Kidney epithelial cell (primary cell): ENCODE measurements at regions not wholly inside any gene's neighbourhood (a gene's known extent, or its start where the extent isn't known, plus 50 kb on each side); places are given as distances from the start of the nearest gene placed in this dataset.

ENCODE experiments used
- DNase-seq: peaks from one replicate; pipeline ENCODE4 v3.0.0-alpha.2; 2010; ENCODE audit warnings: low read depth
- H3K27me3 ChIP-seq: 2 replicates; pipeline ENCODE4 v1.6.0; 2011; ENCODE audit warnings: low read length; ENCODE audit not compliant: control insufficient read depth, insufficient read depth
- H3K36me3 ChIP-seq: 2 replicates; pipeline ENCODE4 v1.5.1; 2011; ENCODE audit warnings: low read length; ENCODE audit not compliant: control insufficient read depth, insufficient read depth
- H3K4me3 ChIP-seq: 2 replicates; pipeline ENCODE4 v1.5.1; 2011; ENCODE audit warnings: low read depth, mild to moderate bottlenecking, control low read depth, low read length
- TF ChIP-seq, protein P1 (sequence below): IDR thresholded peaks from 2 replicates; pipeline ENCODE4 v1.5.1; 2011; ENCODE audit warnings: mild to moderate bottlenecking, moderate library complexity, low read length, control low read depth, inconsistent platforms; ENCODE audit not compliant: insufficient read depth, poor library complexity, severe bottlenecking

DNA sequence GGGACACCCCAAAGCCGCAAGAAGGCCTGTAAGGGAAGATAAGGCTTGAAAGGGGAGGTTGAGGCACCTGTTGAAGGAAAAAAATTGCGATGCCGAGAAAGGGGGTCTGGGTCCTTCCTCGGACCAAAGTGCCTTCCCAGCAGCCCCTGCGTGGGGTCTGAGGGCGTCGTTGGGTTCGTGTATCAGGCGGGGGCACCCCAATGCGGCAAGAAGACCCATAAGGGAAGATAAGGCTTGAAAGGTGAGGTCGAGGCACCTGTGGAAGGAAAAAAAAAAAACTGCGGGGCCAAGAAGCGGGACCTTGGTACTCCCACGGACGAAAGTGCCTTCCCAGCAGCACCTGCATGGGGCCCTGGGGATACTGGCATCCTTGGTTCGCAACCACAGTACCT lies 277.5 kb downstream of the ALG10 start:
- no peak for DNase-seq
- no peaks in the 10 kb centered on the region for H3K27me3 ChIP-seq
- H3K36me3 ChIP-seq = no peaks in the 10 kb centered on the region
- no peak overlapping the region for H3K4me3 ChIP-seq
- TF ChIP-seq, protein P1, sequence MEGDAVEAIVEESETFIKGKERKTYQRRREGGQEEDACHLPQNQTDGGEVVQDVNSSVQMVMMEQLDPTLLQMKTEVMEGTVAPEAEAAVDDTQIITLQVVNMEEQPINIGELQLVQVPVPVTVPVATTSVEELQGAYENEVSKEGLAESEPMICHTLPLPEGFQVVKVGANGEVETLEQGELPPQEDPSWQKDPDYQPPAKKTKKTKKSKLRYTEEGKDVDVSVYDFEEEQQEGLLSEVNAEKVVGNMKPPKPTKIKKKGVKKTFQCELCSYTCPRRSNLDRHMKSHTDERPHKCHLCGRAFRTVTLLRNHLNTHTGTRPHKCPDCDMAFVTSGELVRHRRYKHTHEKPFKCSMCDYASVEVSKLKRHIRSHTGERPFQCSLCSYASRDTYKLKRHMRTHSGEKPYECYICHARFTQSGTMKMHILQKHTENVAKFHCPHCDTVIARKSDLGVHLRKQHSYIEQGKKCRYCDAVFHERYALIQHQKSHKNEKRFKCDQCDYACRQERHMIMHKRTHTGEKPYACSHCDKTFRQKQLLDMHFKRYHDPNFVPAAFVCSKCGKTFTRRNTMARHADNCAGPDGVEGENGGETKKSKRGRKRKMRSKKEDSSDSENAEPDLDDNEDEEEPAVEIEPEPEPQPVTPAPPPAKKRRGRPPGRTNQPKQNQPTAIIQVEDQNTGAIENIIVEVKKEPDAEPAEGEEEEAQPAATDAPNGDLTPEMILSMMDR = no peak

DNA sequence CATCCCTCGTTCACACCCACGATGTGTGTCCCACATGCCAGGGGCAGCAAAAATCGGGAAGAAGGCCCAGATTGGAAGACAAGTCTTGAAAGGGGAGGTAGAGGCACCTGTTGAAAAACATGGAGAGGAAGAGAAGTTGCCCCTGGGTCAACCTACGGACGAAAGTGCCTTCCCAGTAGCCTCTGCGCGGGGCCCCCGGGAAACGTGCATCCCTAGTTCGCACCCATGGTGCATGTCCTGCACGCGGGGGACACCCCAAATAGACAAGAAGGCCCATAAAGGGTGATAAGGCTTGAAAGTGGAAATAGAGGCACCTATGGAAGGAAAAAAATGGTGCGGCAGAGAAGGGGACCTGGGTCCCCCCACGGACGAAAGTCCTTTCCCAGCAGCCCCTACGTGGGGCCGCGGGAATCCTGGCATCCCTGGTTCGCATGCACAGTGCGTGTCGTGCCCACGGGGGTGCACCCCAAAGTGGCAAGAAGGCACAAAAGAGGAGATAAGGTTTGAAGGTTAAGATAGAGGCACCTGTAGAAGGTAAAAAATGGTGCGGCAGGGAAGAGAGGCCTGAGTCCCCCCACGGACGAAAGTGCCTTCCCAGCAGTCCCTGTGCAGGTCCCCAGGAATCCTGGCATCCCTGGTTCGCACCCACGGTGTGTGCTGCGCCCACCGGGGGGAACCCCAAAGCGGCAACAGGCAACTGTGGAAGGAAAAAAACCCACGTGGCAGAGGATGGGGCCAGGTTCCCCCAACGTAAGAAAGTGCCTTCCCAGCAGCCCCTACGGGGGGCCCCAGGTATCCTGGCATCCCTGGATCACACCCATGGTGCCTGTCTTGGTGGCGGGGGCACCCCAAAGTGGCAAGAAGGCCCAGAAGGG lies 278.3 kb downstream of the ALG10 start:
- Histone ChIP-seq H3K4me3 (no peak overlapping the region), H3K27me3 (no peaks in the 10 kb centered on the region), H3K36me3 (no peaks in the 10 kb centered on the region)
- no peak for DNase-seq
- TF ChIP-seq, protein P1 = no peak

DNA sequence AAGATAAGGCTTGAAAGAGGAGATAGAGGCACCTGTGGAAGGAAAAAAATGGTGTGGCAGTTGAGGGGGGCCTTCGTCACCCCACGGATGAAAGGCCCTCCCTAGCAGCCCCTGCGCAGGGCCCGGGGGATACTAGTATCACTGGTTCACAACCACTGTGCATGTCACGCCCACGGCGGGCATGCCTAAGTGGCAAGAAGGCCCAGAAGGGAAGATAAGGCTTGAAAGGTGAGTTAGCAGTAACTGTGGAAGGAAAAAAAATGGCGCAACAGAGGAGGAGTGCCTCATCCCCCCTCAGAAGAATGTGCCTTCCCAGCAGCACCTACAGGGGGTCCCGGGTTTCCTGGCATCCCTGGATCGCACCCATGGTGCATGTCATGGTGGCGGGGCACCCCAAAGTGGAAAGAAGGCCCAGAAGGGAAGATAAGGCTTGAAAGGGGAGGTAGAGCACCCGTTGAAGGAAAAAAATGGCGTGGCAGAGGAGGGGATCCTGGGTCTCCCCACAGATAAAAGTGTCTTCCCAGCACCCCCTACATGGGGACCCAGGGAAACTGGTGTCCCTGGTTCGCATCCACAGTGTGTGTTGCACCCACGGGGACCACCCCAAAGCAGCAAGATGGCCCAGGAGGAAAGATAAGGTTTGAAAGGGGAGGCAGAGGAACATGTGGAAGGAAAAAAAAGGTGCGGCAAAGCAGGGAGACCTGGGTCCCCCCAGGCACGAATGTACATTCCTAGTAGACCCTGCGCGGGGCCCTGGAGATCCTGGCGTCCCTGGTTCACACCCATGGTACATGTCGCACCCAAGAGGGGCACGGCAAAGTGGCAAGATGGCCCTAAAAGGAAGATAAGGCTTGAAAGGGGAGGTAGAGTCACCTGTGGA lies 279.2 kb downstream of the ALG10 start:
- Histone ChIP-seq H3K4me3 (no peak overlapping the region), H3K27me3 (no peaks in the 10 kb centered on the region), H3K36me3 (no peaks in the 10 kb centered on the region)
- DNase-seq = no peak
- TF ChIP-seq, protein P1 = no peak

DNA sequence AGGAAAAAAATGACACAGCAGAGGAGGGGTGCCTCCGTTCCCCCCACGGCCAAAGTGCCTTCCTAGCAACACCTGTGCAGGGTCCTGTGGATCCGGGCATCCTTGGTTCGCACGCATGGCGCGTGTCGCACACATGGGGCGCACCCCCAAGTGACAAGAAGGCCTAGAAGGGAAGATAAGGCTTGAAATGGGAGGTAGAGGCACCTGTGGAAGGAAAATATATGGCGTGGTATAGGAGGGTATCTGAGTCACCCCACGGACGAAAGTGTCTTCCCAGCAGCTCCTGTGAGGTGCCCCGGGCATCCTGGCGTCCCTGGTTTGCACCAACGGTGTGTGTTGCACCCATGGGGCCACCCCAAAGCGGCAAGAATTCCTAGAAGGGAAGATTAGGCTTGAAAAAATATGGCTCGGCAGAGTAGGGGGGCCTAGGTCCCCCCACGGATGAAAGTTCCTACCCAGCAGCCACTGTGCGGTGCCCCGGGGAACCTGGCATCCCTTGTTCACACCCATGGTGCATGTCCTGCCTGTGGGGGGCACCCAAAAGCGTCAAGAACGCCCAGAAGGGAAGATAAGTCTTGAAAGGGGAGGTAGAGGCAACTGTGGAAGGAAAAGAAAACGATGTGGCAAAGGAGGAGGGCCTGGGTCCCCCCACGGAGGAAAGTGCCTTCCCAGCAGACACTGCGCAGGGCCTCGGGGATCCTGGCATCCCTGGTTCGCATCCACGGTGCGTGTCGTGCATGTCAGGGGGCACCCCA lies 280.0 kb downstream of the ALG10 start:
- no peaks in the 10 kb centered on the region for H3K27me3 ChIP-seq
- H3K4me3 ChIP-seq = no peak overlapping the region
- DNase-seq = no peak
- H3K36me3 ChIP-seq = no peaks in the 10 kb centered on the region
- TF ChIP-seq, protein P1 = no peak

DNA sequence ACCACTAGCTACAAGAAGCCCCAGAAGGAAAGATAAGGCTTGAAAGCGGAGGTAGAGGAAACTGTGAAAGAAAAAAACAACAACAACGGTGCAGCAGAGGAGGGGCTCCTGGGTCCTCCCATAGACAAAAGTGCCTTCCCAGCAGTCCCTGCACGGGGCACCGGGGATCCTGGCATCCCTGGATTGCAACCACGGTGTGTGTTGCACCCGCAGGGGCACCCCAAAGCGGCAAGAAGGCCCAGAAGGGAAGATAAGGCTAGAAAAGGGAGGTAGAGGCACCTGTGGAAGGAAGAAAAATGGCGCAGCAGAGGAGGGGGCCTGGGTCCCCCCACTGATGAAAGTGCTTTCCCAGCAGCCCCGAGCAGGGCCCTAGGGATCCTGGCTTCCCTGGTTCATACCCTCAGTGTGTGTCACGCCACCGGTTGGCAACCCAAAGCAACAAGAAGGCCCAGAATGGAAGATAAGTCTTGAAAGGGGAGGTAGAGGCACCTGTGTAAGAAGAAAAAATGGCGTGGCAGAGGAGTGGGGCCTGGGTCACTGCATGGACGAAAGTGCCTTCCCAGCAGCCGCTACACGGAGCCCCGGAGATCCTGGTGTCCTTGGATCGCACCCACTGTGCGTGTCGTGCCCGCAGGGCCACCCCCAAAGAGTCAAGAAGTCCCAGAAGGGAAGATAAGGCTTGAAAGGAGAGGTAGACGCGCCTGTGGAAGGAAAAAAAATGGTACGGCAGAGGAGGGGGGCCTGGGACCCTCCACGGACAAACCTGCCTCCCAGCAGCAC lies 281.0 kb downstream of the ALG10 start:
- Histone ChIP-seq H3K4me3 (no peak overlapping the region), H3K36me3 (no peaks in the 10 kb centered on the region), H3K27me3 (no peaks in the 10 kb centered on the region)
- TF ChIP-seq, protein P1 = no peak
- DNase-seq = no peak
